DND-41 (cell line): ENCODE measurements at regions not wholly inside any gene's neighbourhood (a gene's known extent, or its start where the extent isn't known, plus 50 kb on each side); places are given as distances from the start of the nearest gene placed in this dataset.
"Not testable (repeated sequence)": the region's sequence is repeated elsewhere in the genome, so short reads cannot be mapped to it uniquely, and the experiment has no call there.

Source experiments
- ATAC-seq: fragments of 200-7000 bp; cut with Tn5 transposase; 3 replicates; pipeline ENCODE4 v1.9.1; 2021; ENCODE audit warnings: low read depth; ENCODE audit not compliant: insufficient read depth
- DNase-seq: peaks from one replicate; pipeline ENCODE4 v3.0.0-alpha.2; 2020
- H2AFZ ChIP-seq: 2 replicates; pipeline ENCODE4 v1.6.0; 2012; ENCODE audit warnings: low read depth, low read length
- H3K27ac ChIP-seq: 2 replicates; pipeline ENCODE4 v1.5.1; 2012; ENCODE audit warnings: low read length, inconsistent platforms
- H3K27me3 ChIP-seq: fragments of 200-600 bp; sonication (generic); 2 replicates; pipeline ENCODE4 v1.6.0; 2012; ENCODE audit warnings: low read length, mild to moderate bottlenecking, inconsistent platforms; ENCODE audit not compliant: insufficient read depth, poor library complexity
- H3K36me3 ChIP-seq: 2 replicates; pipeline ENCODE4 v1.5.1; 2012; ENCODE audit warnings: low read length, inconsistent platforms; ENCODE audit not compliant: insufficient read depth
- H3K4me1 ChIP-seq: 2 replicates; pipeline ENCODE4 v1.5.1; 2012; ENCODE audit warnings: mild to moderate bottlenecking, low read length; ENCODE audit not compliant: insufficient read depth
- H3K4me2 ChIP-seq: 2 replicates; pipeline ENCODE4 v1.6.0; 2012; ENCODE audit warnings: mild to moderate bottlenecking, moderate library complexity, low read length, inconsistent platforms; ENCODE audit not compliant: insufficient read depth
- H3K4me3 ChIP-seq, 2 experiments: fragments of 200-600 bp in 1 of 2; shearing (Covaris generic) in 1 of 2; 2 replicates each; pipeline ENCODE4 v1.5.1; 2012 to 2016; ENCODE audit warnings: inconsistent platforms in 2 of 2, low read length in 2 of 2, mild to moderate bottlenecking in 2 of 2, low read depth in 1 of 2, moderate library complexity in 1 of 2
- H3K79me2 ChIP-seq: 2 replicates; pipeline ENCODE4 v1.6.0; 2012; ENCODE audit warnings: low read length, inconsistent platforms; ENCODE audit not compliant: insufficient read depth
- H3K9ac ChIP-seq: 2 replicates; pipeline ENCODE4 v1.6.0; 2012; ENCODE audit warnings: low read depth, mild to moderate bottlenecking, inconsistent platforms, low read length, moderate library complexity
- H3K9me3 ChIP-seq: 2 replicates; pipeline ENCODE4 v1.5.1; 2012; ENCODE audit warnings: low read length, moderate library complexity, mild to moderate bottlenecking, inconsistent platforms; ENCODE audit not compliant: insufficient read depth, severe bottlenecking
- H4K20me1 ChIP-seq: 2 replicates; pipeline ENCODE4 v1.6.0; 2012; ENCODE audit warnings: low read length; ENCODE audit not compliant: insufficient read depth
- CTCF ChIP-seq: IDR thresholded peaks from 2 replicates; pipeline ENCODE4 v1.5.1; 2012; ENCODE audit warnings: borderline replicate concordance, low read length, moderate library complexity, mild to moderate bottlenecking; ENCODE audit not compliant: poor library complexity, severe bottlenecking; ENCODE audit errors: extremely low read depth
- EZH2 ChIP-seq: IDR thresholded peaks from 3 replicates; pipeline ENCODE4 v1.6.1; 2012; ENCODE audit warnings: borderline replicate concordance, low read depth, mild to moderate bottlenecking, moderate library complexity, low read length, inconsistent platforms; ENCODE audit not compliant: severe bottlenecking

DNA sequence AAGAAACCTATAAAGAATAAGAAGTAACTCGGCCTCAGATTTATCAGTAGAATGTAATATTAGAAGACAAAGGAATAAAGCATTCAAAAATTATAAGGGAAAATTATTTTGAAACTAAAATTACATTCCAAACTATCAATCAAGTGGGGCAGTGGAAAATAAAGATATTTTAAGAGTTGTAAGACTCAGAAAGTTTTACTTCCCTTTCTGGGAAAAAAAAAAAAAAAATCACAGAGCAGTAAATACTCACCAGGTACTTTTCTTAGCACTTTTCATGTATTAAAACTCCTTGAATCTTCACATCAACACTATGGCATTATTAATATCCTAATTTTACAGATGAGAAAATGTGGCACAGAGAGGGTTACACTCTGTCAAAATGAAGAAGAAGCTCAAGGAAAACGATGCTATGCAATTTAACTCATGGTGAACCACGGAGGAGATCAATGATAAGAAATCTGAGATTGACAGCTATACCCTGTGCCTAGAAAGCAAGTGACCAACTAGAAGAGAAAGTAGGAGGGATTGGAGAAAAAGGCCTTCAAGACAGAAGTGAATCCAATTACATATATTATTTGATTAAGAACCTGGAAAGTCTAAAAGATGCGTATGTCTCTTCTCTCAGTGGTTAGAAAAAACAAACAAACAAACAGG, 238.9 kb upstream of the ID2 start:
- DNase-seq (no peak), ATAC-seq (peak; percentile 39; the same call in 1 of the 3 replicates)
- Histone ChIP-seq H3K9me3 (no peaks in the 10 kb centered on the region), H2AFZ (no peak overlapping the region), H3K79me2 (no peaks in the 10 kb centered on the region), H3K4me1 (peaks cover 7% of the 10 kb centered on the region), H3K9ac (no peak overlapping the region), H3K27me3 (no peaks in the 10 kb centered on the region), H3K27ac (no peak overlapping the region), H3K4me2 (no peak overlapping the region), H4K20me1 (no peaks in the 10 kb centered on the region), H3K36me3 (no peaks in the 10 kb centered on the region), H3K4me3 (no peak overlapping the region)
- TF ChIP-seq EZH2 = no peak
- no peak for TF ChIP-seq CTCF

- Histone ChIP-seq H3K9ac (no peak overlapping the region), H2AFZ (no peak overlapping the region), H3K4me2 (no peak overlapping the region), H3K27me3 (no peaks in the 10 kb centered on the region), H3K4me3 (no peak overlapping the region), H3K36me3 (no peaks in the 10 kb centered on the region), H3K27ac (no peak overlapping the region), H3K9me3 (no peaks in the 10 kb centered on the region), H4K20me1 (no peaks in the 10 kb centered on the region), H3K79me2 (no peaks in the 10 kb centered on the region), H3K4me1 (no peaks in the 10 kb centered on the region; the same call in 1 of the 2 replicates)
- DNase-seq (no peak), ATAC-seq (no peak)
- TF ChIP-seq CTCF (no peak), EZH2 (no peak)
Observed at GRCh38 chr2:8445580-8445979, 236.3 kb upstream of the ID2 start.

DNA sequence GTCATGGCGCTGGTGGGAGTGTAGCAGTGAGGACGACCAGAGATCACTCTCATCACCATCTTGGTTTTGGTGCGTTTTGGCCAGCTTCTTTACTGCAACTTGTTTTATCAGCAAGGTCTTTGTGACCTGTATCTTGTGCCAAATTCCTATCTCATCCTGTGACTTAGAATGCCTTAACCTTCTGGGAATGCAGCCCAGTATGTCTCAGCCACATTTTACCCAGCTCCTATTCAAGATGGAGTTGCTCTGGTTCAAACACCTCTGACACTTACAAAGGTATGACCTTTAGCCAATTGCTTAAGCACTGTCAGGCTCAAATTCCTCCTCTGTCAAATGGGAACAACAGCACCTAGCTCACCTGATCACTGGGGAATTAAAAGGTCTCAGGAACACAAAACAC, 235.1 kb upstream of the ID2 start:
- not testable (repeated sequence) for H3K4me2 ChIP-seq, H2AFZ ChIP-seq, H3K27me3 ChIP-seq, H3K36me3 ChIP-seq, H3K27ac ChIP-seq, H3K9me3 ChIP-seq, H4K20me1 ChIP-seq, H3K79me2 ChIP-seq, H3K4me1 ChIP-seq, DNase-seq, ATAC-seq, H3K4me3 ChIP-seq, H3K9ac ChIP-seq

GRCh38 chr2:8447610-8448221, 234.1 kb upstream of the ID2 start:
- no peak overlapping the region for H3K4me2 ChIP-seq
- H2AFZ ChIP-seq = no peak overlapping the region
- H3K79me2 ChIP-seq = no peaks in the 10 kb centered on the region
- ATAC-seq (no peak), DNase-seq (no peak)
- H3K36me3 ChIP-seq = no peaks in the 10 kb centered on the region
- H3K9me3 ChIP-seq = no peaks in the 10 kb centered on the region
- no peaks in the 10 kb centered on the region; the same call in 1 of the 2 replicates for H3K4me1 ChIP-seq
- no peaks in the 10 kb centered on the region for H4K20me1 ChIP-seq
- no peak overlapping the region for H3K27ac ChIP-seq
- H3K27me3 ChIP-seq = no peaks in the 10 kb centered on the region
- TF ChIP-seq EZH2 (no peak), CTCF (no peak)
- no peak overlapping the region for H3K9ac ChIP-seq
- no peak overlapping the region for H3K4me3 ChIP-seq
